ENCODE measurements at regions not wholly inside any gene's neighbourhood (a gene's known extent, or its start where the extent isn't known, plus 50 kb on each side); places are given as distances from the start of the nearest gene placed in this dataset.

DNA sequence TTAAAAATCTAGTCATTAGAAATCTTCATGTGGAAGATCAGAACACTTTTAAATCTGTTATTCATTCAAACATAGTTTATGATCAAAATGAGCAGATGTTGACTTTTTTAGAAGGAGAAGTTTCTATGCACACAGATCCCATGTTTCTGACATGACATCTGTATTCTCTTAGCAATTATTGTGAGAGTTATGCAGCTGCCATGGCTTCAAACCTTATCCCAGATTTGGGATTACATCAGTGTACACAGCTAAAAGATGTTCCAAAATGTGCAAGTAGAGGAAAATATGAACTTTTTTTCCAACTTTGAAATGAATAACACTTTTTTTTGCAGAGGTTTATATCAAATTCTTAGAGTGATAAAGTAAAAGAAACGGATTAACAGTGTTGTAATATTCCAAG lies 1166.9 kb downstream of the ZPLD1 start:
- Mint-ChIP-seq H3K4me1 (ENCODE audit: insufficient read depth, unreplicated experiment) (no peaks in the 10 kb centered on the region), H3K27ac (ENCODE audit: low read depth, unreplicated experiment) (no peak overlapping the region), H3K27me3 (ENCODE audit: insufficient read depth, unreplicated experiment) (peaks cover 22% of the 10 kb centered on the region), H3K36me3 (ENCODE audit: insufficient read depth, unreplicated experiment) (no peaks in the 10 kb centered on the region), H3K9me3 (ENCODE audit: unreplicated experiment) (no peaks in the 10 kb centered on the region), H3K4me3 (ENCODE audit: unreplicated experiment) (no peak overlapping the region)
- no peak for DNase-seq (ENCODE audit: unreplicated experiment)
- CTCF ChIA-PET: no interaction called here
- TF ChIP-seq, protein P1, sequence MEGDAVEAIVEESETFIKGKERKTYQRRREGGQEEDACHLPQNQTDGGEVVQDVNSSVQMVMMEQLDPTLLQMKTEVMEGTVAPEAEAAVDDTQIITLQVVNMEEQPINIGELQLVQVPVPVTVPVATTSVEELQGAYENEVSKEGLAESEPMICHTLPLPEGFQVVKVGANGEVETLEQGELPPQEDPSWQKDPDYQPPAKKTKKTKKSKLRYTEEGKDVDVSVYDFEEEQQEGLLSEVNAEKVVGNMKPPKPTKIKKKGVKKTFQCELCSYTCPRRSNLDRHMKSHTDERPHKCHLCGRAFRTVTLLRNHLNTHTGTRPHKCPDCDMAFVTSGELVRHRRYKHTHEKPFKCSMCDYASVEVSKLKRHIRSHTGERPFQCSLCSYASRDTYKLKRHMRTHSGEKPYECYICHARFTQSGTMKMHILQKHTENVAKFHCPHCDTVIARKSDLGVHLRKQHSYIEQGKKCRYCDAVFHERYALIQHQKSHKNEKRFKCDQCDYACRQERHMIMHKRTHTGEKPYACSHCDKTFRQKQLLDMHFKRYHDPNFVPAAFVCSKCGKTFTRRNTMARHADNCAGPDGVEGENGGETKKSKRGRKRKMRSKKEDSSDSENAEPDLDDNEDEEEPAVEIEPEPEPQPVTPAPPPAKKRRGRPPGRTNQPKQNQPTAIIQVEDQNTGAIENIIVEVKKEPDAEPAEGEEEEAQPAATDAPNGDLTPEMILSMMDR (IDR thresholded peaks at IDR 0.05; ENCODE audit: unreplicated experiment): no peak
- intact Hi-C loops (cut with micrococcal nuclease): no loop called here
- POLR2A ChIA-PET: no interaction called here
- no TSS peak for BruUV-seq (replicated peaks)

DNA sequence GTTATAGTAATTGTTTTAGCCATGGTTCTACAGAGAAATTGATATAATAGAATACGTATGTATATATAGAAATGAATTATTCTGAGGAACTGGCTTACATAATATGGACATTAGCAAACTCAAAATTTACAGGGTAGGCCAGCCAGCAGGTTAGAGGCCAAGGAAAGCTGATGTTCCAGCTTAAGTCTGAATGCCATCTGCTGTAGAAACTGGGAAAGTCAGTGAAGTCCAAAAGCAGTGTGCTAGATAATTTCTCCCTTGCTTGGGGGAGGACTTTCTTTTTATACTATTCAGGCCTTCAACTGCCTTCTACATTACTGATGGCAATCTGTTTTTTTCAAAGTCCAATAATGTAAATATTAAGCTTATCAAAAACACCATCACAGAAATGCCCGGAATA lies 1174.7 kb downstream of the ZPLD1 start:
- H3K27ac Mint-ChIP-seq (ENCODE audit: low read depth, unreplicated experiment): no peak overlapping the region
- no peak overlapping the region for H3K4me3 Mint-ChIP-seq (ENCODE audit: unreplicated experiment)
- no peaks in the 10 kb centered on the region for H3K9me3 Mint-ChIP-seq (ENCODE audit: unreplicated experiment)
- TF ChIP-seq, protein P1 (IDR thresholded peaks at IDR 0.05; ENCODE audit: unreplicated experiment): no peak
- H3K4me1 Mint-ChIP-seq (ENCODE audit: insufficient read depth, unreplicated experiment): no peaks in the 10 kb centered on the region
- no TSS peak for BruUV-seq (replicated peaks)
- H3K36me3 Mint-ChIP-seq (ENCODE audit: insufficient read depth, unreplicated experiment): no peaks in the 10 kb centered on the region
- CTCF ChIA-PET: no interaction called here
- peaks cover 32% of the 10 kb centered on the region for H3K27me3 Mint-ChIP-seq (ENCODE audit: insufficient read depth, unreplicated experiment)
- POLR2A ChIA-PET: interaction anchor here (0.6 kb wide), 1 partner anchor 198 kb away, joined by 3 read pairs; no protein-coding TSS in a partner anchor
- no peak for DNase-seq (ENCODE audit: unreplicated experiment)
- intact Hi-C loops (cut with micrococcal nuclease): no loop called here

DNA sequence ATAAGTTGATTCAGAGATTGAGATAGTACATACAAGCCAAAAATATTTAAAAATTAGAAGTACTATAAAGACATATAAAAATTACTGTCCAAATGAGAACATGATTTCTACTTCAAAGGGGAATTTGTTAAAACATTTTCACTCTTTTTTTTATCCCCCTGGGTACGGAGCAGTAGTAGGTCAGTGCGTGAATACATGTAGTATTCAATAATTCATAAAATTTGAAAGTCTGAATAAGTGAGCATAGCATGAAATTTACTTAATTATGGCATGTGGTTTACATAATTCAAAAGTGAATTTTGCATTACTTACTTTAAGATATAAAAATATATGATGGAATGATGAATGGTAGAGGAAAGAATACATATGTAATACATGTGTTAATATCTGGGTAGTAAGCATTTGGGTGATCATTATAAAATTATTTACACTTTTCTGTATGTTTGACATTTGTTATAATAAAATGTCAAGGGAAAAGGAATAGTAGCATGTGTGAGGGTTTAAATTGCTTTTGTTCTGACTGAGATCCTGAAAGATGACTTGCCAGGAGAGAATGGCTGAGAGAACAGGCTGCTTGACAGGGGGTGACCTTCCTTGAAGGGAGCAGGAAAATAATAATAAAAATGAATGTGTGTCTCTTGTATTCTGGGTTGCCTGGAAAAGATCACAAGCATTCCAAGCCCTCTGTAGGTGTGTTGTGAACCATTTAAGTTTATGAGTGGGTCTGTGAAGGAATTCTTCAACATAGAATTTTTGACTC lies 1178.8 kb downstream of the ZPLD1 start:
- peaks cover 2% of the 10 kb centered on the region for H3K27me3 Mint-ChIP-seq (ENCODE audit: insufficient read depth, unreplicated experiment)
- TF ChIP-seq, protein P1 (IDR thresholded peaks at IDR 0.05; ENCODE audit: unreplicated experiment): no peak
- no peak overlapping the region for H3K27ac Mint-ChIP-seq (ENCODE audit: low read depth, unreplicated experiment)
- no peaks in the 10 kb centered on the region for H3K4me1 Mint-ChIP-seq (ENCODE audit: insufficient read depth, unreplicated experiment)
- H3K36me3 Mint-ChIP-seq (ENCODE audit: insufficient read depth, unreplicated experiment): no peaks in the 10 kb centered on the region
- no TSS peak for BruUV-seq (replicated peaks)
- POLR2A ChIA-PET: no interaction called here
- no peaks in the 10 kb centered on the region for H3K9me3 Mint-ChIP-seq (ENCODE audit: unreplicated experiment)
- no peak for DNase-seq (ENCODE audit: unreplicated experiment)
- H3K4me3 Mint-ChIP-seq (ENCODE audit: unreplicated experiment): no peak overlapping the region
- intact Hi-C loops (cut with micrococcal nuclease): no loop called here
- CTCF ChIA-PET: no interaction called here

DNA sequence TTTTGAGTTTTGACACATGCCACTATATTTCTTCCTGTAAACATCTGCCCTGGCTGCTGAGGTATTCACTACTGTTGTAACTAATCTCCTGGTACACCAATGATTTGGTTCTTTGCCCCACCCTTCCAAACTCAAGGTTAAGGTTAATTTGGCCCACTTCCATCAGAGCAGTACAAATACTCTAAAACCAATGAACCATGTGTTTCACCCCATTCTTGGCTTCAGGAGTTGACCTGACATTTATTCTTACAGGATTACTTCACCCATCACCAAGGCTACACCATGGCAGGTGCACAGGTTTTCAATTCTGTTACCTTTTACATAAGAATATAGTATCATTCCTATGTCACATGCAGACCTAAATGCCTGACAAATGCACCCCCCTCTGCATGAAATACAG lies 1179.9 kb downstream of the ZPLD1 start:
- no peak overlapping the region for H3K4me3 Mint-ChIP-seq (ENCODE audit: unreplicated experiment)
- no peak overlapping the region for H3K27ac Mint-ChIP-seq (ENCODE audit: low read depth, unreplicated experiment)
- DNase-seq (ENCODE audit: unreplicated experiment): no peak
- TF ChIP-seq, protein P1 (IDR thresholded peaks at IDR 0.05; ENCODE audit: unreplicated experiment): no peak
- no peaks in the 10 kb centered on the region for H3K9me3 Mint-ChIP-seq (ENCODE audit: unreplicated experiment)
- no peaks in the 10 kb centered on the region for H3K36me3 Mint-ChIP-seq (ENCODE audit: insufficient read depth, unreplicated experiment)
- no TSS peak for BruUV-seq (replicated peaks)
- no peaks in the 10 kb centered on the region for H3K27me3 Mint-ChIP-seq (ENCODE audit: insufficient read depth, unreplicated experiment)
- intact Hi-C loops (cut with micrococcal nuclease): no loop called here
- no peaks in the 10 kb centered on the region for H3K4me1 Mint-ChIP-seq (ENCODE audit: insufficient read depth, unreplicated experiment)
- ChIA-PET POLR2A (no interaction called here), CTCF (no interaction called here)
